ENCODE measurements at regions not wholly inside any gene's neighbourhood (a gene's known extent, or its start where the extent isn't known, plus 50 kb on each side); places are given as distances from the start of the nearest gene placed in this dataset.

GRCh38 chrX:140848800-140849199 is 139.2 kb downstream of the LINC00632 start:
- H3K4me1 Mint-ChIP-seq (ENCODE audit: low read depth), result no peaks in the 10 kb centered on the region
- H3K9me3 Mint-ChIP-seq (ENCODE audit: low read depth), result peaks cover 15% of the 10 kb centered on the region
- H3K36me3 Mint-ChIP-seq (ENCODE audit: low read depth), result no peaks in the 10 kb centered on the region
- no peak for TF ChIP-seq CTCF (IDR thresholded peaks at IDR 0.05)
- DNase-seq (ENCODE audit: low spot score), result no peak
- H3K4me3 Mint-ChIP-seq (ENCODE audit: unreplicated experiment), result no peak overlapping the region
- H3K27me3 Mint-ChIP-seq (ENCODE audit: low read depth), result no peaks in the 10 kb centered on the region
- no peak overlapping the region for H3K27ac Mint-ChIP-seq (ENCODE audit: unreplicated experiment)

- no peaks in the 10 kb centered on the region for H3K36me3 Mint-ChIP-seq (ENCODE audit: low read depth)
- no peak for TF ChIP-seq CTCF (IDR thresholded peaks at IDR 0.05)
- DNase-seq (ENCODE audit: low spot score), result no peak
- H3K4me3 Mint-ChIP-seq (ENCODE audit: unreplicated experiment), result no peak overlapping the region
- H3K27me3 Mint-ChIP-seq (ENCODE audit: low read depth), result no peaks in the 10 kb centered on the region
- peaks cover 14% of the 10 kb centered on the region for H3K9me3 Mint-ChIP-seq (ENCODE audit: low read depth)
- no peak overlapping the region for H3K27ac Mint-ChIP-seq (ENCODE audit: unreplicated experiment)
- H3K4me1 Mint-ChIP-seq (ENCODE audit: low read depth), result no peaks in the 10 kb centered on the region
Measured at GRCh38 chrX:140860718-140861117, 141.7 kb upstream of the SPANXB1 start.

GRCh38 chrX:140866446-140866845 is 135.9 kb upstream of the SPANXB1 start:
- TF ChIP-seq CTCF (IDR thresholded peaks at IDR 0.05), result no peak
- DNase-seq (ENCODE audit: low spot score), result no peak
- no peaks in the 10 kb centered on the region for H3K36me3 Mint-ChIP-seq (ENCODE audit: low read depth)
- H3K27me3 Mint-ChIP-seq (ENCODE audit: low read depth), result no peaks in the 10 kb centered on the region
- H3K4me3 Mint-ChIP-seq (ENCODE audit: unreplicated experiment), result no peak overlapping the region
- no peak overlapping the region for H3K27ac Mint-ChIP-seq (ENCODE audit: unreplicated experiment)
- H3K9me3 Mint-ChIP-seq (ENCODE audit: low read depth), result peaks cover 23% of the 10 kb centered on the region
- H3K4me1 Mint-ChIP-seq (ENCODE audit: low read depth), result no peaks in the 10 kb centered on the region

- Mint-ChIP-seq H3K4me1 (ENCODE audit: low read depth) (no peaks in the 10 kb centered on the region), H3K4me3 (ENCODE audit: unreplicated experiment) (no peak overlapping the region), H3K27ac (ENCODE audit: unreplicated experiment) (no peak overlapping the region), H3K36me3 (ENCODE audit: low read depth) (no peaks in the 10 kb centered on the region), H3K9me3 (ENCODE audit: low read depth) (peaks cover 2% of the 10 kb centered on the region), H3K27me3 (ENCODE audit: low read depth) (no peaks in the 10 kb centered on the region)
- no peak for TF ChIP-seq CTCF (IDR thresholded peaks at IDR 0.05)
- no peak for DNase-seq (ENCODE audit: low spot score)
Measured at GRCh38 chrX:140912606-140913005, 89.8 kb upstream of the SPANXB1 start.

GRCh38 chrX:140913802-140914501 is 88.4 kb upstream of the SPANXB1 start:
- H3K27ac Mint-ChIP-seq (ENCODE audit: unreplicated experiment), result no peak overlapping the region

More at GRCh38 chrX:140913802-140914501, 88.4 kb upstream of the SPANXB1 start:
- Mint-ChIP-seq H3K4me3 (ENCODE audit: unreplicated experiment) (no peak overlapping the region), H3K36me3 (ENCODE audit: low read depth) (no peaks in the 10 kb centered on the region), H3K4me1 (ENCODE audit: low read depth) (peaks cover 5% of the 10 kb centered on the region), H3K27me3 (ENCODE audit: low read depth) (no peaks in the 10 kb centered on the region), H3K9me3 (ENCODE audit: low read depth) (no peaks in the 10 kb centered on the region)
- TF ChIP-seq CTCF (IDR thresholded peaks at IDR 0.05), result no peak
- DNase-seq (ENCODE audit: low spot score), result no peak

Data from chondrocyte (in vitro differentiated cells).